OCI-LY7 (cell line): ENCODE measurements at regions not wholly inside any gene's neighbourhood (a gene's known extent, or its start where the extent isn't known, plus 50 kb on each side); places are given as distances from the start of the nearest gene placed in this dataset.

Source experiments
- BruUV-seq: library from RNA; stranded (reverse); fragments of 400-500 nt; replicated peaks from 2 replicates; lab custom pipeline; 2021; lab: Mats Ljungman, UMichigan
- CTCF ChIA-PET: fragments of 300-600 bp; sonication (Branson Sonifier 250); formaldehyde crosslinking; loops from one replicate; lab custom pipeline; 2022; ENCODE audit warnings: antibody characterized with exemption; ENCODE audit not compliant: unreplicated experiment; lab: Charles Lee
- POLR2A ChIA-PET: fragments of 300-600 bp; sonication (Branson Sonifier 250); formaldehyde crosslinking; loops from one replicate; lab custom pipeline; 2022; ENCODE audit warnings: antibody characterized with exemption; lab: Charles Lee
- DNase-seq: peaks from one replicate; pipeline ENCODE4 v3.0.0-alpha.2; 2015; ENCODE audit warnings: low spot score
- H2AFZ ChIP-seq: fragments of 200-600 bp; sonication (generic), shearing (Covaris generic); 2 replicates; pipeline ENCODE4 v1.6.1; 2014; ENCODE audit warnings: mild to moderate bottlenecking, antibody characterized with exemption, low read length, moderate library complexity
- H3K27ac ChIP-seq: fragments of 200-600 bp; sonication (generic); 2 replicates; pipeline ENCODE4 v1.5.1; 2014; ENCODE audit warnings: mixed run types, low read depth, mild to moderate bottlenecking, moderate library complexity, low read length, inconsistent platforms; ENCODE audit not compliant: poor library complexity, severe bottlenecking
- H3K36me3 ChIP-seq: fragments of 200-600 bp; sonication (generic); 2 replicates; pipeline ENCODE4 v1.6.1; 2014; ENCODE audit warnings: mild to moderate bottlenecking, antibody characterized with exemption, low read length, moderate library complexity, mixed read lengths; ENCODE audit not compliant: insufficient read depth
- H3K4me1 ChIP-seq: fragments of 200-600 bp; sonication (generic); 2 replicates; pipeline ENCODE4 v1.5.1; 2014; ENCODE audit warnings: mild to moderate bottlenecking, low read length; ENCODE audit not compliant: insufficient read depth, poor library complexity, severe bottlenecking
- H3K4me2 ChIP-seq: fragments of 200-600 bp; sonication (generic); 2 replicates; pipeline ENCODE4 v1.6.1; 2014; ENCODE audit warnings: mild to moderate bottlenecking, low read length
- H3K4me3 ChIP-seq: fragments of 200-600 bp; sonication (generic); 2 replicates; pipeline ENCODE4 v1.5.1; 2014; ENCODE audit warnings: mild to moderate bottlenecking, low read depth, low read length; ENCODE audit not compliant: poor library complexity, severe bottlenecking
- H3K79me2 ChIP-seq: fragments of 200-600 bp; sonication (generic); 2 replicates; pipeline ENCODE4 v1.6.1; 2016; ENCODE audit warnings: low read depth, mild to moderate bottlenecking, low read length, moderate library complexity, mixed read lengths; ENCODE audit not compliant: insufficient read depth
- H3K9me2 ChIP-seq: fragments of 200-600 bp; sonication (generic); 2 replicates; pipeline ENCODE4 v1.6.1; 2016; ENCODE audit warnings: mild to moderate bottlenecking, low read length, mixed read lengths; ENCODE audit not compliant: insufficient read depth
- H3K9me3 ChIP-seq: fragments of 200-600 bp; sonication (generic); 2 replicates; pipeline ENCODE4 v1.6.1; 2014; ENCODE audit warnings: mild to moderate bottlenecking, mixed run types, low read length, mixed read lengths
- H4K20me1 ChIP-seq: fragments of 200-600 bp; sonication (generic); 2 replicates; pipeline ENCODE4 v1.6.1; 2014; ENCODE audit warnings: mild to moderate bottlenecking, antibody characterized with exemption, low read length, moderate library complexity, mixed read lengths; ENCODE audit not compliant: insufficient read depth
- EZH2phosphoT487 ChIP-seq: fragments of 200-600 bp; sonication (generic); IDR thresholded peaks from 2 replicates; pipeline ENCODE4 v1.6.1; 2018; ENCODE audit warnings: low read depth, borderline replicate concordance, mild to moderate bottlenecking, mixed run types, antibody characterized with exemption, low read length, moderate library complexity, mixed read lengths
- intact Hi-C: fragments of 100-400 bp; cut with micrococcal nuclease; formaldehyde crosslinking; loops from one replicate; pipeline ENCODE4 v1.10.0; 2022; ENCODE audit not compliant: unreplicated experiment
- TF ChIP-seq, protein P1 (sequence below): fragments of 200-600 bp; sonication (generic); conservative IDR thresholded peaks from 2 replicates; pipeline ENCODE4 v1.5.1; 2014; ENCODE audit warnings: mild to moderate bottlenecking, antibody characterized with exemption, low read length, moderate library complexity, mixed read lengths

DNA sequence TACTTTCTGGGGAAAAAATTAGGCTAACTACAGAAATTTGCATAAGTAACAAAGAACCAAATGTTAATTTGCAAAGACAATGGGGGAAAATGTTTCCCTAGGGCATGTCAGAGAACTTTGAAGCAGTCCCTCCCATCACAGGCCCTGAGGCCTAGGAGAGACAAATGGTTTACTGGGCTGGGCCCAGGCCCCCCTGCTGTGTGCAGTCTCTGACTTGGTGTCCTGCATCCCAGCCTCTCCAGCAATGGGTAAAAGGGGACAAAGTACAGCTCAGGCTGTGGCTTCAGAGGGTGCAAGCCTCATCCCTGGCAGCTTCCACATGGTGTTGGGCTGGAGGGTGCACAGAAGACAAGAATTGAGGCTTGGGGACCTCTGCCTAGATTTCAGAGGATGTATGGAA lies 788.4 kb downstream of the FRK start:
- no peaks in the 10 kb centered on the region for H3K9me3 ChIP-seq
- H4K20me1 ChIP-seq = no peaks in the 10 kb centered on the region
- H3K27ac ChIP-seq = no peak overlapping the region
- no peaks in the 10 kb centered on the region for H3K9me2 ChIP-seq
- no peaks in the 10 kb centered on the region for H3K79me2 ChIP-seq
- no TSS peak for BruUV-seq
- DNase-seq = no peak
- no peaks in the 10 kb centered on the region for H3K36me3 ChIP-seq
- ChIA-PET POLR2A (no interaction called here), CTCF (no interaction called here)
- no peak overlapping the region for H2AFZ ChIP-seq
- no peaks in the 10 kb centered on the region for H3K4me1 ChIP-seq
- no peak for TF ChIP-seq EZH2phosphoT487
- TF ChIP-seq, protein P1, sequence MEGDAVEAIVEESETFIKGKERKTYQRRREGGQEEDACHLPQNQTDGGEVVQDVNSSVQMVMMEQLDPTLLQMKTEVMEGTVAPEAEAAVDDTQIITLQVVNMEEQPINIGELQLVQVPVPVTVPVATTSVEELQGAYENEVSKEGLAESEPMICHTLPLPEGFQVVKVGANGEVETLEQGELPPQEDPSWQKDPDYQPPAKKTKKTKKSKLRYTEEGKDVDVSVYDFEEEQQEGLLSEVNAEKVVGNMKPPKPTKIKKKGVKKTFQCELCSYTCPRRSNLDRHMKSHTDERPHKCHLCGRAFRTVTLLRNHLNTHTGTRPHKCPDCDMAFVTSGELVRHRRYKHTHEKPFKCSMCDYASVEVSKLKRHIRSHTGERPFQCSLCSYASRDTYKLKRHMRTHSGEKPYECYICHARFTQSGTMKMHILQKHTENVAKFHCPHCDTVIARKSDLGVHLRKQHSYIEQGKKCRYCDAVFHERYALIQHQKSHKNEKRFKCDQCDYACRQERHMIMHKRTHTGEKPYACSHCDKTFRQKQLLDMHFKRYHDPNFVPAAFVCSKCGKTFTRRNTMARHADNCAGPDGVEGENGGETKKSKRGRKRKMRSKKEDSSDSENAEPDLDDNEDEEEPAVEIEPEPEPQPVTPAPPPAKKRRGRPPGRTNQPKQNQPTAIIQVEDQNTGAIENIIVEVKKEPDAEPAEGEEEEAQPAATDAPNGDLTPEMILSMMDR = no peak
- H3K4me2 ChIP-seq = no peak overlapping the region
- intact Hi-C loops = no loop called here
- no peak overlapping the region for H3K4me3 ChIP-seq

DNA sequence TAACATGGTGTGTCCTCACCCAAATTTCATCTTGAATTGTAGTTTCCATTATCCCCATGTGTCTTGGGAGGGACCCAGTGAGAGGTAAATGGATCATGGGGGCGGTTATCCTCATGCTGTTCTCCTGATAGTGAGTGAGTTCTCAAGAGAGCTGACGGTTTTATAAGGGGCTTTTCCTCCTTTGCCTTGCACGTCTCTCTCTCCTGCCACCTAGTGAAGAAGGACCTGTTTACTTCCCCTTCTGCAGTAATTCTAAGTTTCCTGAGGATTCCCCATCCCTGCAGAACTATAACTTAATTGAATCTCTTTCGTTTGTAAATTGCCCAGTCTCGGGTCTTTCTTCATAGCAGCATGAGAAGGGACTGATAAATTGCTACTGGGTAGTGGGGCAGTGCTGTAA lies 789.3 kb downstream of the FRK start:
- Histone ChIP-seq H3K4me3 (no peak overlapping the region), H3K79me2 (no peaks in the 10 kb centered on the region), H3K27ac (no peak overlapping the region), H3K4me2 (no peak overlapping the region), H3K36me3 (no peaks in the 10 kb centered on the region), H2AFZ (no peak overlapping the region), H3K4me1 (no peaks in the 10 kb centered on the region), H3K9me3 (no peaks in the 10 kb centered on the region), H4K20me1 (no peaks in the 10 kb centered on the region), H3K9me2 (no peaks in the 10 kb centered on the region)
- DNase-seq = no peak
- no TSS peak for BruUV-seq
- TF ChIP-seq EZH2phosphoT487 = no peak
- TF ChIP-seq, protein P1 = no peak
- ChIA-PET CTCF (no interaction called here), POLR2A (no interaction called here)
- intact Hi-C loops = no loop called here

DNA sequence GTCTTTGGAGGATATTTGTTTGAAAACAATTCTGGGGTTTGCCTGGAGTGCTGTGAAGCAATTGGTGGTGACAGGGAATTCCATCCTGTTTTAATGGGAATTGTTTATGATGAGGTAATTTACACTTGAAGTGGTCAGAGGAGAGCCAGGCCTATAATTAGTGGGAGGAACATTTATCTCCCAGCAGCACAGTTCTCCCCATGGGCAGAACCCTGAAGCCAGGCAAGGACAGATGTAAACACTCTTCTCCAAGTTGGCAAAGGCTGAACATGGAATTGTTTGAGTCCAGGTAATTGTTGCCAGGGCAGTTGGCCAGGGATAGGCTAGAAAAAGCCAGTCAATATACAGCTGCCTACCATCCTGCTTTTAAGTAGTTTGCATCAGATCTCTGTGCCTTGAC lies 789.7 kb downstream of the FRK start:
- ChIA-PET POLR2A (no interaction called here), CTCF (no interaction called here)
- no peak overlapping the region for H3K27ac ChIP-seq
- no peak for DNase-seq
- no peaks in the 10 kb centered on the region for H3K4me1 ChIP-seq
- no peak overlapping the region for H2AFZ ChIP-seq
- BruUV-seq = no TSS peak
- H4K20me1 ChIP-seq = no peaks in the 10 kb centered on the region
- H3K79me2 ChIP-seq = no peaks in the 10 kb centered on the region
- TF ChIP-seq, protein P1 = no peak
- TF ChIP-seq EZH2phosphoT487 = no peak
- no peak overlapping the region for H3K4me3 ChIP-seq
- H3K9me3 ChIP-seq = no peaks in the 10 kb centered on the region
- no peaks in the 10 kb centered on the region for H3K9me2 ChIP-seq
- H3K4me2 ChIP-seq = no peak overlapping the region
- H3K36me3 ChIP-seq = no peaks in the 10 kb centered on the region
- intact Hi-C loops = no loop called here
